ENCODE measurements at regions not wholly inside any gene's neighbourhood (a gene's known extent, or its start where the extent isn't known, plus 50 kb on each side); places are given as distances from the start of the nearest gene placed in this dataset.

DNA sequence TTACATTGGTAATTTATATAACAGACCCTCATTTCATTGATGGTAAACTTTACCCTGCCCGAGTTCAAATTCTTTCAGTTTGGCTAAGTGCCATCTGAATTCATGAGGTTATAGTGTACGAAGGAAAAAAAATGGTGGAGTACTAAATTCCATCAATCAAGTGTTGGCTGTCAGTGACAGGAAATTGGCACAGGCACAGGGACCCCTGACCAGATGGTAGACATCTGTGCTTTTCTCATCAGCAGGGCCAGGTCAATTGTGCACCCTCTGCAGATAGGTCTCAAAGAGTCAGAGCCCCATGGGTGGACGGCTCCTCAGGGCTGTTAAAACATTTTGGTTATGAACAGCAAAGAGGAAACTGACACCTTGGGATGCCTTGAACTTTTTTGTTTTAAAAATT, 439.2 kb downstream of the SETBP1 start:
- Histone ChIP-seq H3K27me3 (no peaks in the 10 kb centered on the region), H3K4me3 (no peak overlapping the region), H3K9me3 (no peaks in the 10 kb centered on the region), H3K36me3 (ENCODE audit: low read depth, missing control alignments) (no peaks in the 10 kb centered on the region), H3K27ac (no peak overlapping the region), H3K4me1 (no peaks in the 10 kb centered on the region)
- intact Hi-C loops (cut with DNase I; ENCODE audit: low total_unique reads), result no loop called here
- no peak for DNase-seq
- 74 to 80% methylated on average over 3 of the region's 3 CpGs for WGBS, 2 donors
- TF ChIP-seq, protein P1, sequence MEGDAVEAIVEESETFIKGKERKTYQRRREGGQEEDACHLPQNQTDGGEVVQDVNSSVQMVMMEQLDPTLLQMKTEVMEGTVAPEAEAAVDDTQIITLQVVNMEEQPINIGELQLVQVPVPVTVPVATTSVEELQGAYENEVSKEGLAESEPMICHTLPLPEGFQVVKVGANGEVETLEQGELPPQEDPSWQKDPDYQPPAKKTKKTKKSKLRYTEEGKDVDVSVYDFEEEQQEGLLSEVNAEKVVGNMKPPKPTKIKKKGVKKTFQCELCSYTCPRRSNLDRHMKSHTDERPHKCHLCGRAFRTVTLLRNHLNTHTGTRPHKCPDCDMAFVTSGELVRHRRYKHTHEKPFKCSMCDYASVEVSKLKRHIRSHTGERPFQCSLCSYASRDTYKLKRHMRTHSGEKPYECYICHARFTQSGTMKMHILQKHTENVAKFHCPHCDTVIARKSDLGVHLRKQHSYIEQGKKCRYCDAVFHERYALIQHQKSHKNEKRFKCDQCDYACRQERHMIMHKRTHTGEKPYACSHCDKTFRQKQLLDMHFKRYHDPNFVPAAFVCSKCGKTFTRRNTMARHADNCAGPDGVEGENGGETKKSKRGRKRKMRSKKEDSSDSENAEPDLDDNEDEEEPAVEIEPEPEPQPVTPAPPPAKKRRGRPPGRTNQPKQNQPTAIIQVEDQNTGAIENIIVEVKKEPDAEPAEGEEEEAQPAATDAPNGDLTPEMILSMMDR (IDR thresholded peaks at IDR 0.05), result no peak
- no peak for TF ChIP-seq POLR2A (IDR thresholded peaks at IDR 0.05)

DNA sequence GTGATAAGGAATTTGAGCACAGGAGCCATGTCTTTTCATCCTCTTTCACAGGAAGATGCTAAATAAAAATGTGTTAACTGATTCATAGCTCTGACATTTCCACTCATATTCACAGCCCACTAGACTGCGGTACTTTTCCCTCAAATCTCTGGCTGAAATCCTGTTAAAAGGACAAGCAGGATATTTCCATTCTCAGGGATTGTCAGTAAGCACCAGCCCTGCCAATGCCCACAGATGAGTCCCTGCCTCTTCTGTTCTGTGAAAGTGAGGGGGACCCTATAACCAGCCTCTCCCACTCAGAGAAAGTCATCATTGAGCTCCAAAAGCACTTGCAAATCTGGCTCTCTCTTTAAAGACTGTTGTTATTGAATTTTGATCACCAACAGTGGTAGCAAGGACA, 440.5 kb downstream of the SETBP1 start:
- no peak for DNase-seq
- no peak for TF ChIP-seq POLR2A (IDR thresholded peaks at IDR 0.05)
- TF ChIP-seq, protein P1 (IDR thresholded peaks at IDR 0.05), result no peak
- no peaks in the 10 kb centered on the region for H3K4me1 ChIP-seq
- no peak overlapping the region for H3K27ac ChIP-seq
- H3K36me3 ChIP-seq (ENCODE audit: low read depth, missing control alignments), result no peaks in the 10 kb centered on the region
- WGBS, 2 donors, result 83 to 96% methylated on average over 1 of the region's 1 CpG
- no peaks in the 10 kb centered on the region for H3K9me3 ChIP-seq
- no peak overlapping the region for H3K4me3 ChIP-seq
- intact Hi-C loops (cut with DNase I; ENCODE audit: low total_unique reads), result no loop called here
- H3K27me3 ChIP-seq, result no peaks in the 10 kb centered on the region

DNA sequence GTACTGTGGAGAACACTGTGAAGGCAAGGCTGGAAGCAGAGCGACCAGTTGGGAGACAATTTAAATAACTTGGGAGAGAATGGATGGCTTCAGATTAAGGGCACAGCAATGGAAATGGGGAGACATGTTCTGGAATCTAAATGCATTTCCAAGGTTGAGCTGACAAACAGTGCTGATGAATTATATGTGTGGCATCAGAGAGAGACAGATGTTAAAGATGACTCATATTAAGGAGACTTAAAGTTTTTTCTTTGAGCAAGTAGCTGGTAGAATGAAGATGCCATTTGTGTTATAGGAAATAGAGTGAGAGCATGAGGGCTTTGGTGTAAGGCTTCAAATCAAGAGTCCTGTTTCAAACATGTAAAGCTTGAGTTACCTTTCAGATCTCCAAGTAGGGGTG, 441.8 kb downstream of the SETBP1 start:
- 91 to 96% methylated on average over 1 of the region's 1 CpG for WGBS, 2 donors
- no peak for DNase-seq
- Histone ChIP-seq H3K36me3 (ENCODE audit: low read depth, missing control alignments) (no peaks in the 10 kb centered on the region), H3K4me3 (no peak overlapping the region), H3K27me3 (no peaks in the 10 kb centered on the region), H3K9me3 (no peaks in the 10 kb centered on the region), H3K4me1 (no peaks in the 10 kb centered on the region), H3K27ac (no peak overlapping the region)
- no peak for TF ChIP-seq POLR2A (IDR thresholded peaks at IDR 0.05)
- TF ChIP-seq, protein P1 (IDR thresholded peaks at IDR 0.05), result no peak
- intact Hi-C loops (cut with DNase I; ENCODE audit: low total_unique reads), result no loop called here

DNA sequence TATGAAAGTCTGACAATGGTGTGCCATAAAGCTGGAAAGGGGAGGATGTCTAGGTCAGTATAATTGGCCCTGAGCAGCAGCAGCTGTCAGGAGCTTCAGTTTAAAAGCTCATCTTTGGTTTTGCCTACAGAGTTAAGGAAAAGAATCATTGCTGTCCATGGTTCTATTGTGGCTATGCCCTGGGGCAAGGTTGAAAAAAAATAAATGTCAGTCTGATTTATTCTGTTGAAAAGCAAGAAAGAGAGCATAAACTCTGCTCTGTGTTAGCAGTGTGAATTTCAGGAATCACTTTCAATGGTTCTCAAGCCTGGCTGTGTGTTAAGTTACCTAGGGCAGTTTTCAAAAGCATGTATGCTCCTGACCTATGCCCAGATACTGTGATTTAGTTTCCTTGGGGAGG, 446.7 kb downstream of the SETBP1 start:
- TF ChIP-seq, protein P1 (IDR thresholded peaks at IDR 0.05), result no peak
- TF ChIP-seq POLR2A (IDR thresholded peaks at IDR 0.05), result no peak
- intact Hi-C loops (cut with DNase I; ENCODE audit: low total_unique reads), result no loop called here

DNA sequence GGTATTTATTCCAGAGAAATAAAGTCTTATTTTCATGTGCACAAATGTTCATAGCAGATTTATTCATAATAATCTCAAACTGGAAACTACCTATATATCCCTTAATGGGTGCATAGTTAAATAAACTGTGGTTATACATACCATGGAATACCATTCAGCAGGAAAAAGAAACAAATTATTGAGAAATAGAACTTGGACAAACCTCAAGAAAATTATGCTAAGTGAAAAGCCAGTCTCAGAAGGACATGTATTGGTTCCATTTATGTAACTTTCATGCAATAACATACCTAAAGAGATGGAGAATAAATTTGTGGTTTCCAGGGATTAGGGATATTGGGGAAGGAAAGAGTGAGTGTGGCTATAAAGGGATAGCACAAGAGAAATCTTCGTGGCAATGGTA, 452.6 kb downstream of the SETBP1 start:
- DNase-seq, result no peak
- Histone ChIP-seq H3K27me3 (no peaks in the 10 kb centered on the region), H3K36me3 (ENCODE audit: low read depth, missing control alignments) (no peaks in the 10 kb centered on the region), H3K4me3 (no peak overlapping the region), H3K27ac (no peak overlapping the region), H3K4me1 (no peaks in the 10 kb centered on the region), H3K9me3 (no peaks in the 10 kb centered on the region)
- TF ChIP-seq, protein P1 (IDR thresholded peaks at IDR 0.05), result no peak
- TF ChIP-seq POLR2A (IDR thresholded peaks at IDR 0.05), result no peak
- intact Hi-C loops (cut with DNase I; ENCODE audit: low total_unique reads), result no loop called here
- WGBS, 2 donors, result 86 to 88% methylated on average over 1 of the region's 1 CpG

More for the DNA sequence above, 446.7 kb downstream of the SETBP1 start:
- Histone ChIP-seq H3K9me3 (no peaks in the 10 kb centered on the region), H3K27me3 (no peaks in the 10 kb centered on the region), H3K4me3 (no peak overlapping the region), H3K4me1 (no peaks in the 10 kb centered on the region), H3K27ac (no peak overlapping the region), H3K36me3 (ENCODE audit: low read depth, missing control alignments) (no peaks in the 10 kb centered on the region)
- no peak for DNase-seq
